ENCODE measurements at regions not wholly inside any gene's neighbourhood (a gene's known extent, or its start where the extent isn't known, plus 50 kb on each side); places are given as distances from the start of the nearest gene placed in this dataset.

DNA sequence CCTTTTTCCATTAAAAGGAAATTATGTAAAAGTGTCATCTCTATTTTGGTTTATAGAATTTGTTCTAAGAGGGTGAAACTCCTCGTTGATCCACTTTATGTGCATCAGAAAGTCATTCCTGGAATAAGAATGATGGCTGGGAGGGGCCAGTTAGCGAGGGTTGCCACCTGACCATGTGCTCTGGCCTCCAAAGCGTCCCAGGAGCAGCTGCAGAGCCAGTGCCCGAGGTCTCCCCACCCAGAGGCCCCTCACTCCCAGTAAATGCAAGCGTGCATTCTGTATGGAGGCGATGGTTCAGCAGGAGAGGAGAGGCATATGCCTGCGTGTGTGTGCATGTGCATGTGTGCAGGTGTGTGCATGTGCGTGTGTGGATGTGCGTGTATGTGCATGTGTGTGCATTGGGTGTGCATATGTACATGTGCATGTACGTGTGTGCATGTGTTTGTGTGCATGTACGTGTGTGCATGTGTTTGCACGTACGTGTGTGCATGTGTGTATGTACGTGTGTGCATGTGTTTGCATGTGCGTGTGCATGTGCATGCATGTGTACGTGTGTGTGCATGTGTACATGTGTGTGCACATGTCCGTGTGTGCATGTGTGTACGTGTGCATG, 345.8 kb downstream of the TEX29 start:
- TF ChIP-seq GABPA (IDR thresholded peaks at IDR 0.05; ENCODE audit: low read depth) (no peak), NFIC (IDR thresholded peaks at IDR 0.05; ENCODE audit: borderline replicate concordance) (no peak), YY1 (IDR thresholded peaks at IDR 0.05; ENCODE audit: low read depth) (no peak), MXI1 (IDR thresholded peaks at IDR 0.05; ENCODE audit: low read depth, low read length) (no peak), POLR2AphosphoS5 (IDR thresholded peaks at IDR 0.05; ENCODE audit: low read depth, low read length) (no peak), SIN3A (IDR thresholded peaks at IDR 0.05; ENCODE audit: borderline replicate concordance, low read depth, low read length) (no peak), TAF1 (IDR thresholded peaks at IDR 0.05; ENCODE audit: borderline replicate concordance, low read depth, low read length) (no peak)
- TF ChIP-seq, protein P1, sequence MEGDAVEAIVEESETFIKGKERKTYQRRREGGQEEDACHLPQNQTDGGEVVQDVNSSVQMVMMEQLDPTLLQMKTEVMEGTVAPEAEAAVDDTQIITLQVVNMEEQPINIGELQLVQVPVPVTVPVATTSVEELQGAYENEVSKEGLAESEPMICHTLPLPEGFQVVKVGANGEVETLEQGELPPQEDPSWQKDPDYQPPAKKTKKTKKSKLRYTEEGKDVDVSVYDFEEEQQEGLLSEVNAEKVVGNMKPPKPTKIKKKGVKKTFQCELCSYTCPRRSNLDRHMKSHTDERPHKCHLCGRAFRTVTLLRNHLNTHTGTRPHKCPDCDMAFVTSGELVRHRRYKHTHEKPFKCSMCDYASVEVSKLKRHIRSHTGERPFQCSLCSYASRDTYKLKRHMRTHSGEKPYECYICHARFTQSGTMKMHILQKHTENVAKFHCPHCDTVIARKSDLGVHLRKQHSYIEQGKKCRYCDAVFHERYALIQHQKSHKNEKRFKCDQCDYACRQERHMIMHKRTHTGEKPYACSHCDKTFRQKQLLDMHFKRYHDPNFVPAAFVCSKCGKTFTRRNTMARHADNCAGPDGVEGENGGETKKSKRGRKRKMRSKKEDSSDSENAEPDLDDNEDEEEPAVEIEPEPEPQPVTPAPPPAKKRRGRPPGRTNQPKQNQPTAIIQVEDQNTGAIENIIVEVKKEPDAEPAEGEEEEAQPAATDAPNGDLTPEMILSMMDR (IDR thresholded peaks at IDR 0.05): no peak
- TF ChIP-seq, protein P2, sequence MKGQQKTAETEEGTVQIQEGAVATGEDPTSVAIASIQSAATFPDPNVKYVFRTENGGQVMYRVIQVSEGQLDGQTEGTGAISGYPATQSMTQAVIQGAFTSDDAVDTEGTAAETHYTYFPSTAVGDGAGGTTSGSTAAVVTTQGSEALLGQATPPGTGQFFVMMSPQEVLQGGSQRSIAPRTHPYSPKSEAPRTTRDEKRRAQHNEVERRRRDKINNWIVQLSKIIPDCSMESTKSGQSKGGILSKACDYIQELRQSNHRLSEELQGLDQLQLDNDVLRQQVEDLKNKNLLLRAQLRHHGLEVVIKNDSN (IDR thresholded peaks at IDR 0.05; ENCODE audit: borderline replicate concordance, low read depth): no peak

Data from SK-N-SH (cell line).